ENCODE measurements at regions not wholly inside any gene's neighbourhood (a gene's known extent, or its start where the extent isn't known, plus 50 kb on each side); places are given as distances from the start of the nearest gene placed in this dataset.

- no peak overlapping the region for H3K4me3 ChIP-seq
- no peak for DNase-seq (ENCODE audit: low spot score in 2 of 2)
- no peaks in the 10 kb centered on the region for H3K36me3 ChIP-seq (replicated peaks)
- peaks cover 8% of the 10 kb centered on the region for H3K27me3 ChIP-seq (ENCODE audit: low read depth)
- H3K9me3 ChIP-seq = no peaks in the 10 kb centered on the region; the same call in 1 of the 2 replicates
- in situ Hi-C loops (cut with MboI; ENCODE audit: low sequenced_read_pairs) = no loop called here
- H3K4me1 ChIP-seq = no peaks in the 10 kb centered on the region
These were observed 98.7 kb downstream of the RWDD3 start for GRCh38 chr1:95332754-95333153.

GRCh38 chr1:95339377-95339776, 105.4 kb downstream of the RWDD3 start:
- in situ Hi-C loops (cut with MboI; ENCODE audit: low sequenced_read_pairs) = no loop called here
- DNase-seq (ENCODE audit: low spot score in 2 of 2) = no peak
- H3K36me3 ChIP-seq (replicated peaks) = no peaks in the 10 kb centered on the region
- no peaks in the 10 kb centered on the region for H3K4me1 ChIP-seq
- H3K27me3 ChIP-seq (ENCODE audit: low read depth) = 0 out of 2 replicates have a peak, but pooled peaks cover 2% of the 10 kb centered on the region
- H3K4me3 ChIP-seq = no peak overlapping the region
- no peaks in the 10 kb centered on the region for H3K9me3 ChIP-seq

GRCh38 chr1:95340061-95340460, 106.1 kb downstream of the RWDD3 start:
- in situ Hi-C loops (cut with MboI; ENCODE audit: low sequenced_read_pairs) = no loop called here
- Histone ChIP-seq H3K9me3 (no peaks in the 10 kb centered on the region), H3K27me3 (ENCODE audit: low read depth) (0 out of 2 replicates have a peak, but pooled peaks cover 2% of the 10 kb centered on the region), H3K36me3 (replicated peaks) (no peaks in the 10 kb centered on the region), H3K4me1 (no peaks in the 10 kb centered on the region), H3K4me3 (no peak overlapping the region)
- DNase-seq (ENCODE audit: low spot score in 2 of 2) = no peak

- H3K36me3 ChIP-seq (replicated peaks) = no peaks in the 10 kb centered on the region
- peaks cover 4% of the 10 kb centered on the region; the same call in 1 of the 2 replicates for H3K27me3 ChIP-seq (ENCODE audit: low read depth)
- H3K4me1 ChIP-seq = peaks cover 3% of the 10 kb centered on the region; the same call in 1 of the 2 replicates
- no peak overlapping the region for H3K4me3 ChIP-seq
- DNase-seq (ENCODE audit: low spot score in 2 of 2) = peak in 1 of 2 experiments; percentile 34
- in situ Hi-C loops (cut with MboI; ENCODE audit: low sequenced_read_pairs) = no loop called here
- H3K9me3 ChIP-seq = no peaks in the 10 kb centered on the region
These were observed 118.8 kb downstream of the RWDD3 start for GRCh38 chr1:95352767-95353166.

- Histone ChIP-seq H3K4me1 (peaks cover 3% of the 10 kb centered on the region; the same call in 1 of the 2 replicates), H3K36me3 (replicated peaks) (no peaks in the 10 kb centered on the region), H3K4me3 (no peak overlapping the region), H3K27me3 (ENCODE audit: low read depth) (peaks cover 4% of the 10 kb centered on the region; the same call in 1 of the 2 replicates), H3K9me3 (no peaks in the 10 kb centered on the region)
- in situ Hi-C loops (cut with MboI; ENCODE audit: low sequenced_read_pairs) = no loop called here
- no peak for DNase-seq (ENCODE audit: low spot score in 2 of 2)
These were observed 119.2 kb downstream of the RWDD3 start for GRCh38 chr1:95353194-95353593.

GRCh38 chr1:95364546-95364945, 130.5 kb downstream of the RWDD3 start:
- no peaks in the 10 kb centered on the region for H3K36me3 ChIP-seq (replicated peaks)
- no peaks in the 10 kb centered on the region for H3K27me3 ChIP-seq (ENCODE audit: low read depth)
- no peak overlapping the region for H3K4me3 ChIP-seq
- no peaks in the 10 kb centered on the region for H3K9me3 ChIP-seq
- in situ Hi-C loops (cut with MboI; ENCODE audit: low sequenced_read_pairs) = no loop called here
- H3K4me1 ChIP-seq = no peaks in the 10 kb centered on the region
- DNase-seq (ENCODE audit: low spot score in 2 of 2) = no peak

- no peak for DNase-seq (ENCODE audit: low spot score in 2 of 2)
- in situ Hi-C loops (cut with MboI; ENCODE audit: low sequenced_read_pairs) = no loop called here
- no peaks in the 10 kb centered on the region for H3K27me3 ChIP-seq (ENCODE audit: low read depth)
These were observed 132.5 kb downstream of the RWDD3 start for GRCh38 chr1:95366498-95366897.

GRCh38 chr1:95368178-95368577, 134.2 kb downstream of the RWDD3 start:
- H3K36me3 ChIP-seq (replicated peaks) = no peaks in the 10 kb centered on the region
- no peaks in the 10 kb centered on the region for H3K9me3 ChIP-seq
- H3K27me3 ChIP-seq (ENCODE audit: low read depth) = no peaks in the 10 kb centered on the region
- in situ Hi-C loops (cut with MboI; ENCODE audit: low sequenced_read_pairs) = no loop called here
- H3K4me1 ChIP-seq = no peaks in the 10 kb centered on the region
- no peak for DNase-seq (ENCODE audit: low spot score in 2 of 2)
- no peak overlapping the region for H3K4me3 ChIP-seq

More at GRCh38 chr1:95366498-95366897, 132.5 kb downstream of the RWDD3 start:
- H3K4me3 ChIP-seq = no peak overlapping the region
- no peaks in the 10 kb centered on the region for H3K4me1 ChIP-seq
- H3K36me3 ChIP-seq (replicated peaks) = no peaks in the 10 kb centered on the region
- H3K9me3 ChIP-seq = no peaks in the 10 kb centered on the region

GRCh38 chr1:95369985-95370690, 136.1 kb downstream of the RWDD3 start:
- H3K4me3 ChIP-seq = no peak overlapping the region
- no peak for DNase-seq (ENCODE audit: low spot score in 2 of 2)
- H3K9me3 ChIP-seq = no peaks in the 10 kb centered on the region
- in situ Hi-C loops (cut with MboI; ENCODE audit: low sequenced_read_pairs) = no loop called here
- H3K27me3 ChIP-seq (ENCODE audit: low read depth) = no peaks in the 10 kb centered on the region
- no peaks in the 10 kb centered on the region for H3K36me3 ChIP-seq (replicated peaks)
- no peaks in the 10 kb centered on the region for H3K4me1 ChIP-seq

GRCh38 chr1:95370691-95371562, 136.9 kb downstream of the RWDD3 start:
- no peaks in the 10 kb centered on the region for H3K9me3 ChIP-seq
- H3K36me3 ChIP-seq (replicated peaks) = no peaks in the 10 kb centered on the region
- no peaks in the 10 kb centered on the region for H3K27me3 ChIP-seq (ENCODE audit: low read depth)
- in situ Hi-C loops (cut with MboI; ENCODE audit: low sequenced_read_pairs) = no loop called here
- DNase-seq (ENCODE audit: low spot score in 2 of 2) = no peak
- H3K4me1 ChIP-seq = no peaks in the 10 kb centered on the region
- H3K4me3 ChIP-seq = no peak overlapping the region

- H3K9me3 ChIP-seq = no peaks in the 10 kb centered on the region
- in situ Hi-C loops (cut with MboI; ENCODE audit: low sequenced_read_pairs) = no loop called here
- H3K4me3 ChIP-seq = no peak overlapping the region
- no peak for DNase-seq (ENCODE audit: low spot score in 2 of 2)
- H3K27me3 ChIP-seq (ENCODE audit: low read depth) = no peaks in the 10 kb centered on the region
- H3K4me1 ChIP-seq = no peaks in the 10 kb centered on the region
- no peaks in the 10 kb centered on the region for H3K36me3 ChIP-seq (replicated peaks)
These were observed 137.8 kb downstream of the RWDD3 start for GRCh38 chr1:95371666-95372282.

- in situ Hi-C loops (cut with MboI; ENCODE audit: low sequenced_read_pairs) = no loop called here
- no peaks in the 10 kb centered on the region for H3K36me3 ChIP-seq (replicated peaks)
- H3K9me3 ChIP-seq = no peaks in the 10 kb centered on the region
- no peak for DNase-seq (ENCODE audit: low spot score in 2 of 2)
- H3K4me1 ChIP-seq = peaks cover 11% of the 10 kb centered on the region
- H3K27me3 ChIP-seq (ENCODE audit: low read depth) = no peaks in the 10 kb centered on the region
- no peak overlapping the region for H3K4me3 ChIP-seq
These were observed 141.2 kb downstream of the RWDD3 start for GRCh38 chr1:95375174-95375573.

GRCh38 chr1:95380909-95381308, 146.9 kb downstream of the RWDD3 start:
- Histone ChIP-seq H3K4me1 (peaks cover 11% of the 10 kb centered on the region), H3K9me3 (no peaks in the 10 kb centered on the region), H3K27me3 (ENCODE audit: low read depth) (peaks cover 2% of the 10 kb centered on the region; the same call in 1 of the 2 replicates), H3K4me3 (no peak overlapping the region), H3K36me3 (replicated peaks) (no peaks in the 10 kb centered on the region)
- in situ Hi-C loops (cut with MboI; ENCODE audit: low sequenced_read_pairs) = no loop called here
- DNase-seq (ENCODE audit: low spot score in 2 of 2) = no peak

Data from HAP-1 (cell line).